ENCODE measurements at regions not wholly inside any gene's neighbourhood (a gene's known extent, or its start where the extent isn't known, plus 50 kb on each side); places are given as distances from the start of the nearest gene placed in this dataset.

DNA sequence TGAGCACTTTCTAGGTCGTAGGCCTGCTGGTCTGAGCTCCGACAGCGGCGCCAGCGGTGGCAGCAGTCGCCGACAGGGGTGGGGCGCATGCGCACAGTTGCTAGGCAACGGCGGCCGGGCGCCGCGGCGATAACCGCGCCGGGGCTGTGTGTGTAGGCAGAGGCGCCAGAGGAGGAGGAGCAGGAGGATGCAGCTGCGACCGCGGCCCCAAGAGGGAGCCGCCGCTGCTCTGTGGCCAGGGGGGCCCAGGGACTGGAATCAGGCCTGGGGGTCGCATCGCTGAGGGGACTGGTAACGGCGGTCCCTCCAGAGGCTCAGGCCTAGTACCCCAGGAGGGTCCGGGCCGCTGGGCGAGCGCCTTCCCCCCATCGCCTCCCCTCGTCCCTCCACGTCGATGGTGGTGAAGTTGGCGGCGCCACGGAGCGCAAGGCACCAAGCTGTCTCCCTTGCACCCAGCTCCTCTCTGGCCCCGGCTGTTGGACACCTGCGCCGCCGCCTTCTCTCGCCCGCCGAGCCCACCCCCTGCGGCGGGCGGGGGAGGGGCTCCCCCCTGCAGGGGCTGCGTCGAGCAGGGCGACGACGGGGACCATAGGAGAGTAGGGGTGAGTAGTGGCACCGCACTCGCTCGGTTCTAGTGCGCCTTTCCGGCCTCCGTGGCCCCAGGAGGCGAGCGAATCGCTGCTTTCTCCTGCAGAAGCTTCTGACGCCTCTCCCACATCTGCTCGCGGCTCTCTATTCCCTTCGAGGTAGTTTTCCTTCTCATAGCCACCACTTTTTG is 58.6 kb upstream of the ZC4H2 start, which contains the start of gene ZC3H12B:
TSS of gene ZC3H12B (plus strand) at position 159 of the 778 bp plus-strand sequence.
- DNase-seq (ENCODE audit: low spot score) (peak; percentile 25), ATAC-seq (ENCODE audit: low FRiP score) (peak; percentile 93)
- TF ChIP-seq, protein P1, sequence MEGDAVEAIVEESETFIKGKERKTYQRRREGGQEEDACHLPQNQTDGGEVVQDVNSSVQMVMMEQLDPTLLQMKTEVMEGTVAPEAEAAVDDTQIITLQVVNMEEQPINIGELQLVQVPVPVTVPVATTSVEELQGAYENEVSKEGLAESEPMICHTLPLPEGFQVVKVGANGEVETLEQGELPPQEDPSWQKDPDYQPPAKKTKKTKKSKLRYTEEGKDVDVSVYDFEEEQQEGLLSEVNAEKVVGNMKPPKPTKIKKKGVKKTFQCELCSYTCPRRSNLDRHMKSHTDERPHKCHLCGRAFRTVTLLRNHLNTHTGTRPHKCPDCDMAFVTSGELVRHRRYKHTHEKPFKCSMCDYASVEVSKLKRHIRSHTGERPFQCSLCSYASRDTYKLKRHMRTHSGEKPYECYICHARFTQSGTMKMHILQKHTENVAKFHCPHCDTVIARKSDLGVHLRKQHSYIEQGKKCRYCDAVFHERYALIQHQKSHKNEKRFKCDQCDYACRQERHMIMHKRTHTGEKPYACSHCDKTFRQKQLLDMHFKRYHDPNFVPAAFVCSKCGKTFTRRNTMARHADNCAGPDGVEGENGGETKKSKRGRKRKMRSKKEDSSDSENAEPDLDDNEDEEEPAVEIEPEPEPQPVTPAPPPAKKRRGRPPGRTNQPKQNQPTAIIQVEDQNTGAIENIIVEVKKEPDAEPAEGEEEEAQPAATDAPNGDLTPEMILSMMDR (IDR thresholded peaks at IDR 0.05), result no peak

DNA sequence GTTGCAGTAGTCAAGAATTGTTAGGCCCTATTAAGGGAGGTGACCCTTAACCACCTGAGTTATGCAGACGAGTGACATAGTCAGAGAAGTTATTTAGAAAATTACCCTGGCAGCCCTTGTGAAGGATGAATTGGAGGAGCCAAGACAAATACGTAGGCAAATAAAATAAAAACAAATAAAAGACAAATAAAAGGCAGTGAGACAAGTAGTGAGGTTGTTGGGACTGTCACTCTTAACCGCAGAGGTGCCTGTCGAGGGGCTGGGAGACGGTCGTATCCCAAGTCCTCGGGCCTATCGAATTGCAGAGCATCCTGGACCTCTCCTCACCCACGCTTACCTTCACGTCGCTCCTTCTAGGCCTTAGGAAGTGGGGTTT is 58.0 kb upstream of the ZC4H2 start:
- ATAC-seq (ENCODE audit: low FRiP score), result no peak
- TF ChIP-seq, protein P1 (IDR thresholded peaks at IDR 0.05), result no peak
- DNase-seq (ENCODE audit: low spot score), result no peak

All from omental fat pad (tissue), 3 donors.